ENCODE measurements at regions not wholly inside any gene's neighbourhood (a gene's known extent, or its start where the extent isn't known, plus 50 kb on each side); places are given as distances from the start of the nearest gene placed in this dataset.

- TF ChIP-seq CTCF (IDR thresholded peaks at IDR 0.05; ENCODE audit: extremely low read depth in 1 of 2, insufficient read depth in 1 of 2, low read depth in 1 of 2, low read length in 2 of 2) (no peak), POLR2AphosphoS5 (IDR thresholded peaks at IDR 0.05; ENCODE audit: insufficient read depth, low read depth, low read length) (no peak)
Measured at GRCh38 chr14:35952584-35952983, 126.4 kb downstream of the BRMS1L start.

All from endothelial cell of umbilical vein (primary cell).